ENCODE measurements at regions not wholly inside any gene's neighbourhood (a gene's known extent, or its start where the extent isn't known, plus 50 kb on each side); places are given as distances from the start of the nearest gene placed in this dataset.
"Not testable (repeated sequence)": the region's sequence is repeated elsewhere in the genome, so short reads cannot be mapped to it uniquely, and the experiment has no call there.

DNA sequence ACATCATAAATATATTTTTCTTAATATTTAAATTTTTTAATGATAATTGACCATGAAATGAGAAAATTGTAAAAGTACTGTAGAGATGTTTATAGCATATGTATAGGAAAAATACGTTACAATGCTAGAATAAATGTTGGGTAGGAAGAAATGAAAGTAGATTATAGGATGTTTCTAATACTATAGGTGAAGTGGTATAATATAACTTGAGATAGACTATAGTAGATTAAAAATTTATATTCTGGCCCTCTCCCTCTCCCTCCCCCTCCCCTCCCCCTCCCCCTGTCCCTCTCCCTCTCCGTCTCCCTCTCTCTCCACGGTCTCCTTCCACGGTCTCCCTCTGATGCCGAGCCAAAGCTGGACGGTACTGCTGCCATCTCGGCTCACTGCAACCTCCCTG, 585.9 kb upstream of the SEMA6D start:
- not testable (repeated sequence) for H3K27me3 Mint-ChIP-seq (ENCODE audit: low read depth); DNase-seq; H3K4me1 Mint-ChIP-seq (ENCODE audit: low read depth); H3K4me3 Mint-ChIP-seq; ATAC-seq; H3K36me3 Mint-ChIP-seq (ENCODE audit: insufficient read depth)
- peaks cover 29% of the 10 kb centered on the region for H3K9me3 Mint-ChIP-seq

DNA sequence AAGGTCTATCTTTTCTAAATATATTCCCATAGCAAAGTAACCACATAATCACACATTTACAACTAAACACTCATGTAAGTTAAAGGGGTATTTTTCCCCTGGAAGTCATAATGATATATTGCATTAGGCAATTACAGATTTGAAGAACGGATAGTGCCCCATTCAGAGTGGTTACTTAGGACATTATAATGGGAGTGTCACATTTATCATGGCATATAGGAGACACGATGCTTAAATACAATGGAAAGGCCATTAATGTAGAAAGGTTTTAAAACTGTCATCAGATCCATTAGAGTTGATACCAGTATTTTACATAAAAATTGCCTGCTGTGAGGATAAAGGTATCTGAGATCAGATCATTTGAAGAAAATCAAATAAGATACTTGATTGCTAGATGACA, 582.0 kb upstream of the SEMA6D start:
- Mint-ChIP-seq H3K4me3 (no peak overlapping the region), H3K4me1 (ENCODE audit: low read depth) (no peaks in the 10 kb centered on the region), H3K9me3 (peaks cover 12% of the 10 kb centered on the region), H3K36me3 (ENCODE audit: insufficient read depth) (no peaks in the 10 kb centered on the region), H3K27me3 (ENCODE audit: low read depth) (no peaks in the 10 kb centered on the region)
- DNase-seq (no peak), ATAC-seq (no peak)

DNA sequence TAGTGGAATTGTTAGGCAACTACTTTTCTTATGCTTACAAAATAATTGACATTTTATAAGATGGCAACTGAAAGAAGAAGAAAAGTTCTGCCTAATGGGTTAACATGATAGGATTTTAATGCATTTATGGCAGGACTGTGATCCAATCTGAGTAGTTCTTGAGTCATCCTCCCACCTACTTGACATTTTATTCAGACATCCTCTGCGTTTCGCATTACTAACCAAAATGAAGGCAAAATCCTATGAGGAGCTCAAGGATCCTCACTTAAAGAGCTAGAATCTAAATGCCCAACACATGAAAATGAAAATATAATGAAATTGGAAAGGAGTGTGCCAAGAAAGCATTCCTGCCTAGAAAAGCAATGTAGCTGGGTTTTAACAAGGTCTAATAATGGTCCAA, 581.1 kb upstream of the SEMA6D start:
- H3K4me3 Mint-ChIP-seq = no peak overlapping the region
- ATAC-seq = no peak
- no peaks in the 10 kb centered on the region for H3K36me3 Mint-ChIP-seq (ENCODE audit: insufficient read depth)
- no peaks in the 10 kb centered on the region for H3K27me3 Mint-ChIP-seq (ENCODE audit: low read depth)
- peaks cover 3% of the 10 kb centered on the region for H3K9me3 Mint-ChIP-seq
- H3K4me1 Mint-ChIP-seq (ENCODE audit: low read depth) = no peaks in the 10 kb centered on the region
- no peak for DNase-seq

DNA sequence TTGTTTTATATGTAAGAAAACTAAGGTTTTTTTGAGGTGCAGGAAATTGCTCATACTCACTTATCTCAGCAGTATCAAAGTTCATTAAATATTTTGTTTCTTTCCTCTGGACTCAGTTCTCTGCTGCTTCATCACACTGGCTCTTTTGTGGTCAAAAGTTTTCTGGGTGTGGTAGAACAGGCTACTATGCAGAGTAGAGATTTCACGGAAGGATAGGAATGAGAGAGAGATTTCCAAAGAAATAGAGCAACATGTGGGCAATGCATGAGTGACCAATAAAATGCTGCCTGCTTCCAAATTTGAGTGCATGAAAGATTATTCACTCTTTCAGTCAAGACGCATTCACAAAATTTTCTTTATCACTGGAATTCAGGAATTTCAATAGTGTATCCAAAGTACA, 577.3 kb upstream of the SEMA6D start:
- Mint-ChIP-seq H3K36me3 (ENCODE audit: insufficient read depth) (no peaks in the 10 kb centered on the region), H3K9me3 (peaks cover 15% of the 10 kb centered on the region), H3K4me3 (no peak overlapping the region), H3K4me1 (ENCODE audit: low read depth) (no peaks in the 10 kb centered on the region), H3K27me3 (ENCODE audit: low read depth) (no peaks in the 10 kb centered on the region)
- ATAC-seq = no peak
- no peak for DNase-seq

DNA sequence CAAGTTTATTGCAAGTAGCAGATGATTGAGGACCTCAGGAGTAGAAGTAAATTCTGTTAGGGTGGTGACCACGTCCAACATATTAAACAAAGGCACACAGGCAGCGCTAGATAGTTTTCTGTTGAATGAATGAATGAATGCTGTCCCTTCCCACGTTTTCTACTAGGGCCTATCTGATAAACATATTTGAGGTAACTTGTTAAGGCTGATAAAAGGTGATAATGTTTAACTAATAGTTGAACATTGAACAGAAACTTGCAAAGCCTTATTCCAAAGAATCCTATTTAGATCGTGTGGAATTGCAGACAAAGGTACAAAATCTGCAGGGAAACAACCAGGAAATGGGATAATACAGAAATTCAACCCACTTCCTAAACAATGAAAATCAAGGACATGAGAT, 559.5 kb upstream of the SEMA6D start:
- DNase-seq (no peak), ATAC-seq (no peak)
- Mint-ChIP-seq H3K4me3 (no peak overlapping the region), H3K4me1 (ENCODE audit: low read depth) (no peaks in the 10 kb centered on the region), H3K36me3 (ENCODE audit: insufficient read depth) (no peaks in the 10 kb centered on the region), H3K9me3 (peaks cover 13% of the 10 kb centered on the region), H3K27me3 (ENCODE audit: low read depth) (no peaks in the 10 kb centered on the region)

DNA sequence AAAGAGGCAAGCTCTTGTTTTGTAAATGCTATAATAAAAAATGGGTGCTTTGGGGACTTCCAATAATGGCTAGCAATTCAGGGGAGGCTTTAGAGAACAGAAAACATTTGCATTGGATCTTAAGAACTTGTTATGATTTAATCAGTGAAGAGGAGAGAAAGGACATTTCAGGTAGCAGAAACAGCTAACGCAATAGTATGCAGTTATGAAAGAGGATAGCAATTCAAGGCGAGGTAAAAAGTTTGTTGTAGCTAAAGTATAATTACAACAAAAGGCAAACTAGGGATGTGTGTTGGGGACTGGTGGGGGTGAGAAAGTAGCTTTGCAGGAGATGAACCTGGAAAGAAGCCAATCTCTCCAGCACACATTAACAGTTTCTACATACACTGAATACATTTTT, 558.7 kb upstream of the SEMA6D start:
- DNase-seq (no peak), ATAC-seq (no peak)
- Mint-ChIP-seq H3K4me1 (ENCODE audit: low read depth) (no peaks in the 10 kb centered on the region), H3K27me3 (ENCODE audit: low read depth) (no peaks in the 10 kb centered on the region), H3K4me3 (no peak overlapping the region), H3K36me3 (ENCODE audit: insufficient read depth) (no peaks in the 10 kb centered on the region), H3K9me3 (peaks cover 13% of the 10 kb centered on the region)

DNA sequence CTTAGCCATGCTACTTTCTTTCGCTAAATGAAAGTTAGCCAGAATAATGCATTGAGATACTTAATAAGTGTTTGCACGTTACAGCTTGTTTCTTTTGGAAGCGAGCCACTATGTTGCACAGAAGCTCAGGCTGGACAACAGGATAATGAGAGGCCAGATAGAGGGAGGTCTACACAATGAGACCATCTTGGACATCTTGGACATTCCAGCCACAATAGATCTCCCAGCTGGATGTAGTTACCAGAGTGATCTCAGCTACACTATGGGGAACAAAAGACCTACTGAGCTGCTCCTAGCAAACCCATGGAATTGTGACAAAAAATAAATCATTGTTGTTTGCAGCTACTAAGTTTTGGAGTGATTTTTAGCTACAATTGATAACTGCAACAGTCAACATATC, 540.1 kb upstream of the SEMA6D start:
- Mint-ChIP-seq H3K4me1 (ENCODE audit: low read depth) (no peaks in the 10 kb centered on the region), H3K4me3 (no peak overlapping the region), H3K9me3 (peaks cover 3% of the 10 kb centered on the region), H3K36me3 (ENCODE audit: insufficient read depth) (no peaks in the 10 kb centered on the region), H3K27me3 (ENCODE audit: low read depth) (peaks cover 5% of the 10 kb centered on the region)
- no peak for DNase-seq
- no peak for ATAC-seq

DNA sequence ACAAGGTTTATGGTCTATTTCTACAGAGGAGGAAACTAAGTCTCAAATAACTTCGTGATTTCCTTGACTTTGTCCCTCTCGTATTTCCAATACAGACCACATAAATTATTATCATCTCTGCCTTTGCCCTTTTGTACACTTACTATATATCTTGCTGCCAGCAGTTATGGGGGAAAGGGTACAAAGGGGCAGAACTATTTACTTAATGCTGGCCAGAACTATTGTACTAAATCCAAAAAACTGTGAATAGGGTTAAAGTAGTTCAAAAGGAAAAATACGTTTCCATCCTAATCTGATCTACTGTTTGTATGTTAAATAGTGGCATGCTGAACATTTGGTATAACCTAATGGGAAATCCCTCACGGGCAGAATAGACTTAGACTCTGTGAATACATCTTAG, 537.3 kb upstream of the SEMA6D start:
- peaks cover 7% of the 10 kb centered on the region for H3K9me3 Mint-ChIP-seq
- H3K36me3 Mint-ChIP-seq (ENCODE audit: insufficient read depth) = no peaks in the 10 kb centered on the region
- H3K4me1 Mint-ChIP-seq (ENCODE audit: low read depth) = peaks cover 7% of the 10 kb centered on the region
- no peak overlapping the region for H3K4me3 Mint-ChIP-seq
- peaks cover 29% of the 10 kb centered on the region for H3K27me3 Mint-ChIP-seq (ENCODE audit: low read depth)
- DNase-seq (no peak), ATAC-seq (no peak)

DNA sequence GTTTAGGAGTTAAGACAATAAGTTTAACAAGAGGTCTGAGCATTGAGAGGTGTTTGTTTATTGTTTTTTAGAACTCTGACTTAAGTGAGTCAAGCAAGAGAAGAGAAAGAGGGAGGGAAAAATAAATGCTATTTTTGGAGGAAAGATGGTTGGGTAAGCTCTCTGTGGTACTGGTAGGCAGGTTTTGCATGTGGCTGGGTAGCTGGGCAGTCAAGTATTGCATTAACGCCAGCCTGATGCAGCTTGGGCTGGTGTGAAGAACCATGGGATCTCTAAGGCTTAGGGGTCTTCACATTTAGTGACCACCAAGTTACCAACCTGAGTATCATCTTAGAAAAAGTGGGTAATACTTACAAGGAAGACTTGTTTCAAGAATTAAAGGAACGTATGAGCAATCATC, 534.5 kb upstream of the SEMA6D start:
- no peak overlapping the region for H3K4me3 Mint-ChIP-seq
- peaks cover 41% of the 10 kb centered on the region for H3K27me3 Mint-ChIP-seq (ENCODE audit: low read depth)
- peaks cover 4% of the 10 kb centered on the region for H3K9me3 Mint-ChIP-seq
- ATAC-seq (no peak), DNase-seq (no peak)
- no peaks in the 10 kb centered on the region for H3K36me3 Mint-ChIP-seq (ENCODE audit: insufficient read depth)
- H3K4me1 Mint-ChIP-seq (ENCODE audit: low read depth) = peaks cover 9% of the 10 kb centered on the region

DNA sequence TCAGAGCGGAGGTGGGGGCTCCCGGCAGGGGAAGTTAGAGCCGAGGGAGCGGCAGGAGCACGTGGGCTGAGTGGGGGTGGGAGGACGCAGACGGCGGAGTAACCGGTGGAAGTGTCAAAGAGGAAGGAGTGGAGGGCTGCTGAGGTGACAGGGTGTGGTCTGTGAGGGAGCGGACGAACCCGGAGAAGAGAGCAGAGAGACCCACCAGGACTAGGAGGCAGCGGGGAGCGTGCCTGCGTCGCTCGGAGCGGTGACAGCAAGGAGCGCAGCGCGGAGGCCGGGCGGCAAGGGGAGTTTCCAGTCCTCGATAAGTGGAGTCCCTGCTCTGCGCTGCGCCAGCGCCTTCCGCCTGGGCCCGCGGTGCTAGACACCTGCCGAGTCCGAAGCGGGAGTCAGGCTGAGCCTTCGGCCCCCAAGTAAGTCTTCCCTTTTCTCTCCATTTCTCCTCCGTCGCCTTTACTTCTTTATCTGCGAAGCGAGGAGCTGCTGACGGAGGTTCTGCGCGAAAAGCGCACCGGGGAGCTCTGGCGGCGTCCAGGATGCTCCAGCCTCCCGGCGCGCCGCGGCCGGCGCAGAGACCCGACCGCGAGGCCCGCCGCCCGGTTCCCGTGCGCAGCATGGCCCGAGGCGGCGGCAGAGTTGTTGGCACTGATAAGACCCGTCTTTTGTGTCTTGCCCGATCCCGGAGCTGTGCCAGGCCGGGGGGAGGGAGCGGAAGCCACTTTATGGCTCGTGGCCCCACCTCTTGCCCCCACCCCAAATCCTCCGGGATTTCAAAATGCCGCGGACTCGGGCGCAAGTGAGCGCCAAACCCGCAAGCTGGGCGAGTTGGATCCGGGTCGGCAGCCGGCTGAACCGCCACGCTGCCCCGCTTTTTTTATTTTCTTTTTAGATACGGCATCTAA, 533.0 kb upstream of the SEMA6D start:
- Mint-ChIP-seq H3K27me3 (ENCODE audit: low read depth) (peaks cover 43% of the 10 kb centered on the region), H3K4me3 (peak overlapping the region; percentile 50), H3K36me3 (ENCODE audit: insufficient read depth) (no peaks in the 10 kb centered on the region), H3K4me1 (ENCODE audit: low read depth) (peaks cover 9% of the 10 kb centered on the region), H3K9me3 (peaks cover 4% of the 10 kb centered on the region)
- ATAC-seq (peak in 1 of 2 donors; percentile 58), DNase-seq (no peak)

DNA sequence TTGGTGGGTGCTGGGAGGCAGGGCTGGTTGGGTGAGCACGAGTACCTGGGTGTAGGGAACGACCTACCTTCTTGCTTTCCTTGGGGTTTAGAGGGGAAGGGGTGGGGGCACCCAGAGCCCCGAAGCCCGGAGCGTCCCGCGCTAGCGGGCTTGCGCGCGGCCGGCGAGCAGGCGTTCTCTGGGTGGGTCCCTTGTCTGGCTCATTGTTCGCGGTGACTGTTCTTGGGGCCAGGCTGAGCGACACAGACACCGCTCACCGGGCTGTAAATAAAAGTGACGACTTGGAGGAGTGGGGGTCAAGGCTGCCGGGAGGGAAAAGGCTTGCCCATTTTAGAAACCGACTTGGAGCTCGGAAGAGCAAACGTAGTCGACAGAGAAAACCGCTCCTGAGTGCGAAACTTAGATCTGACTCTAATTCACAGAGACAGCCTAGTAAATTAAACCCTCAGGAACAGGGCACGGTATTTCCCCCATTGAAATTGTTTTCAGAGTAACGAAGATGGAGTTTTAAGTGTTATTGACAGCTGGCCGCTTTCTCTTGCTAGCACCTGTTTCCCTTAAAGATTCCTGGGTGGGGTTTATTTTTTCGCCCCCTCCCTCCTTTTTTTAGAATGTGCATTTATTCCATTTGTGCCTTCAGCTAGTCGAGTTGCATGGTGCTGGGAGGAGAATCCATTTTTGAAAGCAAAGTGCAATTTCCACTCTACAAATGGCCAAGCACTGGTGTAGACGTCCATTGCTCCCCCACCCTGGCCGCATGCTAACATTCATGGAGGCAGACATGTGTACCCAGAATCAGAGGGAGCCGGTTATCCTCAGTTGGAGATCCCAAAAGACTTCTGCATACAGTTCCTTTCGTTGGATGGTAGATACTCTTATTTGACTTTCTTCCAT, 532.1 kb upstream of the SEMA6D start:
- Mint-ChIP-seq H3K9me3 (peaks cover 4% of the 10 kb centered on the region), H3K4me3 (peak overlapping the region; percentile 49), H3K27me3 (ENCODE audit: low read depth) (peaks cover 43% of the 10 kb centered on the region), H3K4me1 (ENCODE audit: low read depth) (peaks cover 9% of the 10 kb centered on the region), H3K36me3 (ENCODE audit: insufficient read depth) (no peaks in the 10 kb centered on the region)
- ATAC-seq (peak in 1 of 2 donors; percentile 40), DNase-seq (no peak)

DNA sequence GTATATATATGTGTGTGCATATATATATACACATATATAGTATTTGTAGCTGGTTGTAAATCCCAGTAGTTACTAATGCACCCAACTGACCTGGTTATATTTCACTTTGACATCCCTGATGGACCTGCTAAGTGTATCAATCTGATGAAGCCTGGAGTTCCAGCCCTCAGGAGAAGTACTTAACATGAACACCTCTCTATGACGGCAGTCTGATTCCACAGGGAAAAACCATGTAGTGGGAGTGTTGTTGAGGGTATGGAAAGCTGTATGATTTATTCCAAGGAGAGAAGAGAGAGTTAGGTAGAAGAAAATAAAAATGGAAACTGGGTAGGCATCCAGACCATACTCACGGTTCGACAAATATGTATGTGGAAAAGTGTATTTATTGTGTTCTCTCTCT, 531.2 kb upstream of the SEMA6D start:
- no peak overlapping the region for H3K4me3 Mint-ChIP-seq
- peaks cover 9% of the 10 kb centered on the region for H3K4me1 Mint-ChIP-seq (ENCODE audit: low read depth)
- peaks cover 43% of the 10 kb centered on the region for H3K27me3 Mint-ChIP-seq (ENCODE audit: low read depth)
- H3K36me3 Mint-ChIP-seq (ENCODE audit: insufficient read depth) = no peaks in the 10 kb centered on the region
- peaks cover 4% of the 10 kb centered on the region for H3K9me3 Mint-ChIP-seq
- no peak for DNase-seq
- ATAC-seq = no peak

DNA sequence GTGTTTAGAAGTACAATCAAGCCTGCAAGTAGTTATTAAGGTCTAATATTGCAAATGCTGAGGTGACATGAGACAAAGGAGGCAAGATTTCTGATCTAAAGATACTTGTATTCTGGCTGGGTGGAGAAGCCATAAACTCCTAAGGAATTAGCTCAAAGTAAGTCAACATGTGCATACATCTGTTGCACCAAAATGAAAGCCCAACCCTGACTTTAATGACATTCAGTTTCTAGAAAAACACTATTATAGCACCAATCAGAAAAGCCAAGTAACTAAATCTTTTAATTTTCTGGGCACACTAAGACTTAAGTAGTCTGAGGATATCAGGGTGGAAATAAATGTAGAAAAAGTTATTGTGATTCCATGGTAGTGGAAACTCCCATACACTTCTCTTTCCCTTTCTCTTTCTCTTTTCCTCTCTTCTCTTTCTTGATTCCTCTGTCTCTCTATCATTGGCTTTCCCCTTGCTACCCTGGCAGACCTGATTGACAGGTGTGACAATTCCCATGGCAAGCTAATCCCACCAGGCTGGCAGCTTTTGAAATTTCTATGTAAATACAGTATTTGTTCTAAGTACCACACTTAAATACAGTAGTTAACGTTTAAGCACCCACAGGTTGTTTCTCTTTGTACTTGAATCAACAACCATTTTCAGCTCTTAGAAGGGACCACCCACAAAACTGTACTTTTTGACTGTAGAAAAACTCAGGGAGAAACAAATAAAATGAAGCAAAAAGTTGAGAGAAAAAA, 528.4 kb upstream of the SEMA6D start:
- ATAC-seq = no peak
- H3K27me3 Mint-ChIP-seq (ENCODE audit: low read depth) = peaks cover 20% of the 10 kb centered on the region

DNA sequence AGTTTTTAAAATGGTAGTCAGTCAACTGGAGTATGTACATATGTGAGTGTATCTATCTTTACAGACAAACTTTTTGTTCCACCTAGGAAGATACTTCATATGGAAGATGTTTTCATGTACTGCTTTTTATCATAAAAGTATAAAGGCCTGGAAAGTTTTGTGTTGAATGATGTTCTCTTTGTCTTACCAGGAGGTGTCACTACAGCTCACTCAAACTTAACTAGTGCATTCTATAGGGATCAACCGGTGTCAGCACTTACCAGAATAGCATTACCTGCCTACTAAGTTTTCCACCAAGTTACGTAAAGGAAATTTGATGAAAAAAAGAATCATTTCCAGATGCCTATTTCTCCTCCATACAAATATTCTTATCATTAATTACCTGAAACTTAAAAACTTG, 522.6 kb upstream of the SEMA6D start:
- ATAC-seq (no peak), DNase-seq (no peak)
- Mint-ChIP-seq H3K4me3 (no peak overlapping the region), H3K36me3 (ENCODE audit: insufficient read depth) (no peaks in the 10 kb centered on the region), H3K27me3 (ENCODE audit: low read depth) (no peaks in the 10 kb centered on the region), H3K4me1 (ENCODE audit: low read depth) (no peaks in the 10 kb centered on the region), H3K9me3 (no peaks in the 10 kb centered on the region)

More for the DNA sequence above, 528.4 kb upstream of the SEMA6D start:
- Mint-ChIP-seq H3K9me3 (no peaks in the 10 kb centered on the region), H3K36me3 (ENCODE audit: insufficient read depth) (no peaks in the 10 kb centered on the region), H3K4me1 (ENCODE audit: low read depth) (peaks cover 5% of the 10 kb centered on the region), H3K4me3 (no peak overlapping the region)
- no peak for DNase-seq

Data from activated T-cell treated with anti-CD3 and anti-CD28 coated beads, Interleukin-2, amount 50 U/mL, for 4 hours (primary cell).